NCI-H1092 treated with DMSO at 0.1 percent for 48 hours (cell line): ENCODE measurements at regions not wholly inside any gene's neighbourhood (a gene's known extent, or its start where the extent isn't known, plus 50 kb on each side); places are given as distances from the start of the nearest gene placed in this dataset.
"Not testable (repeated sequence)": the region's sequence is repeated elsewhere in the genome, so short reads cannot be mapped to it uniquely, and the experiment has no call there.

Experiments used
- DNase-seq: peaks from one replicate; lab custom pipeline; 2025; lab: John Stamatoyannopoulos, UW

- DNase-seq = not testable (repeated sequence)
These were observed 51.2 kb upstream of the MB21D2 start for GRCh38 chr3:192968901-192969300.

- DNase-seq = no peak
These were observed 63.0 kb upstream of the MB21D2 start for GRCh38 chr3:192980632-192981031.

GRCh38 chr3:192986379-192986778, 68.7 kb upstream of the MB21D2 start:
- no peak for DNase-seq

GRCh38 chr3:192991356-192991755, 73.7 kb upstream of the MB21D2 start:
- DNase-seq = no peak

- DNase-seq = no peak
These were observed 74.7 kb upstream of the MB21D2 start for GRCh38 chr3:192992361-192992760.

- DNase-seq = no peak
These were observed 75.8 kb upstream of the MB21D2 start for GRCh38 chr3:192993411-192993810.

GRCh38 chr3:193001113-193001512, 83.5 kb upstream of the MB21D2 start:
- DNase-seq = not testable (repeated sequence)

GRCh38 chr3:193003624-193004023, 86.0 kb upstream of the MB21D2 start:
- DNase-seq = not testable (repeated sequence)

GRCh38 chr3:193008654-193009053, 91.0 kb upstream of the MB21D2 start:
- DNase-seq = no peak

GRCh38 chr3:193010191-193010590, 92.5 kb upstream of the MB21D2 start:
- peak; percentile 74 for DNase-seq

GRCh38 chr3:193011958-193012357, 94.3 kb upstream of the MB21D2 start:
- DNase-seq = no peak

- peak; percentile 71 for DNase-seq
These were observed 97.2 kb upstream of the MB21D2 start for GRCh38 chr3:193014902-193015301.

GRCh38 chr3:193016437-193016901, 98.8 kb upstream of the MB21D2 start:
- peak; percentile 91 for DNase-seq

- no peak for DNase-seq
These were observed 103.9 kb upstream of the MB21D2 start for GRCh38 chr3:193021506-193022010.

GRCh38 chr3:193023218-193023617, 105.6 kb upstream of the MB21D2 start:
- DNase-seq = no peak

GRCh38 chr3:193028258-193028657, 110.6 kb upstream of the MB21D2 start:
- no peak for DNase-seq

GRCh38 chr3:193029800-193030199, 112.1 kb upstream of the MB21D2 start:
- peak; percentile 60 for DNase-seq

GRCh38 chr3:193030276-193030675, 112.6 kb upstream of the MB21D2 start:
- DNase-seq = peak; percentile 73

GRCh38 chr3:193031911-193032310, 114.3 kb upstream of the MB21D2 start:
- no peak for DNase-seq

- DNase-seq = no peak
These were observed 115.6 kb upstream of the MB21D2 start for GRCh38 chr3:193033226-193033780.

GRCh38 chr3:193037828-193038227, 120.2 kb upstream of the MB21D2 start:
- DNase-seq = not testable (repeated sequence)

- DNase-seq = no peak
These were observed 121.4 kb upstream of the MB21D2 start for GRCh38 chr3:193039058-193039457.

GRCh38 chr3:193040836-193041672, 123.4 kb upstream of the MB21D2 start:
- peak; percentile 70 for DNase-seq
